UCSD-AML1 (cell line): ENCODE measurements at regions not wholly inside any gene's neighbourhood (a gene's known extent, or its start where the extent isn't known, plus 50 kb on each side); places are given as distances from the start of the nearest gene placed in this dataset.
"Not testable (repeated sequence)": the region's sequence is repeated elsewhere in the genome, so short reads cannot be mapped to it uniquely, and the experiment has no call there.

ENCODE experiments used
- DNase-seq: peaks from one replicate; lab custom pipeline; 2025; ENCODE audit not compliant: unreplicated experiment; lab: John Stamatoyannopoulos, UW

GRCh38 chr4:124079174-124079780 lies 633.3 kb downstream of the ANKRD50 start:
- DNase-seq, result no peak

- DNase-seq, result no peak
Measured at GRCh38 chr4:124083711-124084110, 628.8 kb downstream of the ANKRD50 start.

- DNase-seq, result no peak
Measured at GRCh38 chr4:124085561-124086180, 626.9 kb downstream of the ANKRD50 start.

GRCh38 chr4:124090021-124090420 lies 622.5 kb downstream of the ANKRD50 start:
- DNase-seq, result no peak

- no peak for DNase-seq
Measured at GRCh38 chr4:124092101-124092500, 620.4 kb downstream of the ANKRD50 start.

GRCh38 chr4:124092541-124092984 lies 620.0 kb downstream of the ANKRD50 start:
- no peak for DNase-seq

GRCh38 chr4:124095621-124096020 lies 616.9 kb downstream of the ANKRD50 start:
- no peak for DNase-seq

GRCh38 chr4:124096290-124096689 lies 616.2 kb downstream of the ANKRD50 start:
- DNase-seq, result no peak

- DNase-seq, result no peak
Measured at GRCh38 chr4:124097447-124097846, 615.1 kb downstream of the ANKRD50 start.

GRCh38 chr4:124104101-124104500 lies 608.4 kb downstream of the ANKRD50 start:
- no peak for DNase-seq

- DNase-seq, result no peak
Measured at GRCh38 chr4:124104628-124105027, 607.9 kb downstream of the ANKRD50 start.

GRCh38 chr4:124105212-124105611 lies 607.3 kb downstream of the ANKRD50 start:
- no peak for DNase-seq

GRCh38 chr4:124111411-124111810 lies 601.1 kb downstream of the ANKRD50 start:
- DNase-seq, result no peak

GRCh38 chr4:124111922-124112321 lies 600.6 kb downstream of the ANKRD50 start:
- DNase-seq, result no peak

GRCh38 chr4:124118061-124118460 lies 594.5 kb downstream of the ANKRD50 start:
- DNase-seq, result no peak

GRCh38 chr4:124121461-124121971 lies 591.0 kb downstream of the ANKRD50 start:
- DNase-seq, result no peak

- DNase-seq, result no peak
Measured at GRCh38 chr4:124123181-124123580, 589.4 kb downstream of the ANKRD50 start.

GRCh38 chr4:124123721-124124120 lies 588.8 kb downstream of the ANKRD50 start:
- no peak for DNase-seq

GRCh38 chr4:124131324-124131723 lies 581.2 kb downstream of the ANKRD50 start:
- DNase-seq, result not testable (repeated sequence)

GRCh38 chr4:124132161-124132560 lies 580.4 kb downstream of the ANKRD50 start:
- no peak for DNase-seq

- DNase-seq, result no peak
Measured at GRCh38 chr4:124133753-124134152, 578.8 kb downstream of the ANKRD50 start.

- DNase-seq, result no peak
Measured at GRCh38 chr4:124135409-124135813, 577.1 kb downstream of the ANKRD50 start.

GRCh38 chr4:124139044-124139443 lies 573.5 kb downstream of the ANKRD50 start:
- no peak for DNase-seq
